ENCODE measurements at regions not wholly inside any gene's neighbourhood (a gene's known extent, or its start where the extent isn't known, plus 50 kb on each side); places are given as distances from the start of the nearest gene placed in this dataset.

DNA sequence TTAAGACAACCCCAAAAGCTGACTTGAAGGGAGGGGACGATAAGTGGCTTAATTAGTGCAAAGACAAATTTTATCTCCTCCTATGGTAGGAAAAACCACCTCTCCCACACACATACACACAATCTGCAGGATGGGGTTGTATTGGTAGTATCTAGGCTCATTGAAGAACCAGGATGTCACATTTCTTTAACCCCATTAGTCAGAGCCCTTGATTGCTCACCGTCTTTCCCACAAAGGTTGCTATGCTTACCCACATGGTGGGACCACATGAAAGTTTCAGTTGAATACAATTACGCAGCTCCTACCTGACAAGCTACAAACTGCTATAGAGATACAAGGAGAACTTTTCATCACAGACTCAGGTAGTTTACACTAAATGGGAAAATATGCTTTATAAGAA lies 765.0 kb upstream of the CELF4 start:
- no peaks in the 10 kb centered on the region for H3K4me1 ChIP-seq (ENCODE audit: control insufficient read depth in 2 of 2, insufficient read depth in 2 of 2, low read length in 2 of 2)
- H3K36me3 ChIP-seq (ENCODE audit: control insufficient read depth in 2 of 2, insufficient read depth in 2 of 2, low read length in 2 of 2) = no peaks in the 10 kb centered on the region

DNA sequence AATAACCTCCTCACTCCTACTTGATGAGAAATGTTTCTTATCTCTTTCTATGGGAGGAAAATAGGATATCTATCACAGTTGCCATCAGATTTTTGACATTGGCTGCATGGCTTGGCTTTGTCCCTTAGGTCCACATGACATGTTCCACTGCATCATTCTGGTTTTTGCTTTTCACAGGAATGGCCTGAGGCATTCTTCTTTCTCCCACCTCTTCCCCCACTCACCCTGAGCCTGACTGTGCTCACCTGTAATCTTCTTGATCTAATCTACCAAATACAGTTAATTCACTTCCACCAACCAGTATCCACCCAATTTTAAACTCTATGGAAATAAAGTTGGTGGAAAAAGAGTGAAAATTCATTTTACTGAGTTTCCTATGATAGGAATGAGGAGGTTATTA lies 763.5 kb upstream of the CELF4 start:
- H3K4me1 ChIP-seq (ENCODE audit: control insufficient read depth in 2 of 2, insufficient read depth in 2 of 2, low read length in 2 of 2) = no peaks in the 10 kb centered on the region
- H3K27me3 ChIP-seq (ENCODE audit: control insufficient read depth in 2 of 2, insufficient read depth in 2 of 2, low read length in 2 of 2) = no peaks in the 10 kb centered on the region
- H3K4me3 ChIP-seq (ENCODE audit: low read length in 2 of 2) = no peak overlapping the region
- no peaks in the 10 kb centered on the region for H3K36me3 ChIP-seq (ENCODE audit: control insufficient read depth in 2 of 2, insufficient read depth in 2 of 2, low read length in 2 of 2)
- no peak overlapping the region for H3K9ac ChIP-seq (ENCODE audit: low read depth in 1 of 2, low read length in 2 of 2)
- no peak overlapping the region for H3K27ac ChIP-seq (ENCODE audit: low read depth in 2 of 2, low read length in 2 of 2)
- H3K9me3 ChIP-seq (ENCODE audit: control insufficient read depth in 2 of 2, low read length in 2 of 2) = no peaks in the 10 kb centered on the region

More for the DNA sequence above, 765.0 kb upstream of the CELF4 start:
- H3K9me3 ChIP-seq (ENCODE audit: control insufficient read depth in 2 of 2, low read length in 2 of 2) = no peaks in the 10 kb centered on the region
- no peak overlapping the region for H3K27ac ChIP-seq (ENCODE audit: low read depth in 2 of 2, low read length in 2 of 2)
- H3K9ac ChIP-seq (ENCODE audit: low read depth in 1 of 2, low read length in 2 of 2) = no peak overlapping the region
- H3K27me3 ChIP-seq (ENCODE audit: control insufficient read depth in 2 of 2, insufficient read depth in 2 of 2, low read length in 2 of 2) = no peaks in the 10 kb centered on the region
- H3K4me3 ChIP-seq (ENCODE audit: low read length in 2 of 2) = no peak overlapping the region

DNA sequence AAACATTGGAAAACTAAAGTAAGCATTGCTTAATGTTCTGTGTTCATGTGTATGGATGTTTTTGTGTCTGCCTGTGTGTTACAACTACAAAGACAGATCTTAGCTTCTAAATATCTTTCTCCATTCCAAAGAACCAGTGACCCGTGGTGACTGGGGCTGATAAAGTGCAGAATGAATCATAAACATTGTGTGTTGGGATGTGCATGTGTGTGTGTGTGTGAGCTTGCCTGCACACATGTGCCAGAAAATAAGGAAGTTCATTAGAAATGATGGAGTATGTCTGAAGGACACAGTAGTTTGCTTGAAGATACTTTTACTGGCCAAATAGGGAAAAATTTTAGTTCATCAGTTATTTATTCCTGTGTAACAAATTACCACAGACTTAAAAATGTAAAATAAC lies 756.6 kb upstream of the CELF4 start:
- Histone ChIP-seq H3K4me3 (ENCODE audit: low read length in 2 of 2) (no peak overlapping the region), H3K9ac (ENCODE audit: low read depth in 1 of 2, low read length in 2 of 2) (no peak overlapping the region), H3K27me3 (ENCODE audit: control insufficient read depth in 2 of 2, insufficient read depth in 2 of 2, low read length in 2 of 2) (no peaks in the 10 kb centered on the region), H3K27ac (ENCODE audit: low read depth in 2 of 2, low read length in 2 of 2) (no peak overlapping the region), H3K4me1 (ENCODE audit: control insufficient read depth in 2 of 2, insufficient read depth in 2 of 2, low read length in 2 of 2) (no peaks in the 10 kb centered on the region), H3K36me3 (ENCODE audit: control insufficient read depth in 2 of 2, insufficient read depth in 2 of 2, low read length in 2 of 2) (no peaks in the 10 kb centered on the region), H3K9me3 (ENCODE audit: control insufficient read depth in 2 of 2, low read length in 2 of 2) (no peaks in the 10 kb centered on the region)

DNA sequence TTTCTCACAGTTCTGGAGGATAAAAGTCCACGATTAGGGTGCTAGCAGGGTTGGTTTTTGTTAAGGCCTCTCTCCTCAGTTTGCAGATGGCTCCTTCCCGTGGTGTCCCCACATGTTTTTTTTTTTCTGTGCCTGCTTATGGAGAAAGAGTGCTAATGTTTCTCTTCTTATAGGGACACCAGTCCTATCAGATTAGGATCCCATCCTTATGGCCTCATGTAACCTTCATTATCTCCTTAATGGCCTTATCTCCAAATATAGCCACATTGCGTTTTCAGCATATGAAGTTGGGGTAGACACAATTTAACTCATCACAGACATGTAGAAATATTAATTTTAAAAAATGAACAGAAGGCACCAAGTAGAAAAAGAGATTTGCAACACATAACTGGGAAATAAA lies 755.7 kb upstream of the CELF4 start:
- Histone ChIP-seq H3K4me1 (ENCODE audit: control insufficient read depth in 2 of 2, insufficient read depth in 2 of 2, low read length in 2 of 2) (no peaks in the 10 kb centered on the region), H3K27me3 (ENCODE audit: control insufficient read depth in 2 of 2, insufficient read depth in 2 of 2, low read length in 2 of 2) (no peaks in the 10 kb centered on the region), H3K36me3 (ENCODE audit: control insufficient read depth in 2 of 2, insufficient read depth in 2 of 2, low read length in 2 of 2) (no peaks in the 10 kb centered on the region), H3K9ac (ENCODE audit: low read depth in 1 of 2, low read length in 2 of 2) (no peak overlapping the region), H3K4me3 (ENCODE audit: low read length in 2 of 2) (no peak overlapping the region), H3K27ac (ENCODE audit: low read depth in 2 of 2, low read length in 2 of 2) (no peak overlapping the region), H3K9me3 (ENCODE audit: control insufficient read depth in 2 of 2, low read length in 2 of 2) (no peaks in the 10 kb centered on the region)

DNA sequence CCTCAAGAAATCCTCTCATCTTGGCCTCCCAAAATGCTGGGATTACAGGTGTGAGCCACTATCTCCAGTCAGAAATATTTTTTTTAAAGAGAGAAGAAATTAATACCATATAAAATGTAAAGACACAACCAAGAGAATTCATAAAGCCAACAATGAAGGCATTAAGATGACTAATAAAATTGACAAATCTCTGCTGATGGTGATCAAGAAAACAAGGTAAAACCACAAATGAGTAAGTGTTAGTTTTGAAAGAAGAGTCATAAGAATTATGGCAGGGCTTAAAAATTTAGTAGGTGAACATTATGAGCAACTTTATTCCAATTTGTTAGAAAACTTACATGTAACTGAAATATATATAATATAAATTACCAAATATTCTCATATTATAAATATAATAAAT lies 752.8 kb upstream of the CELF4 start:
- H3K27me3 ChIP-seq (ENCODE audit: control insufficient read depth in 2 of 2, insufficient read depth in 2 of 2, low read length in 2 of 2) = no peaks in the 10 kb centered on the region
- no peak overlapping the region for H3K27ac ChIP-seq (ENCODE audit: low read depth in 2 of 2, low read length in 2 of 2)
- H3K4me1 ChIP-seq (ENCODE audit: control insufficient read depth in 2 of 2, insufficient read depth in 2 of 2, low read length in 2 of 2) = no peaks in the 10 kb centered on the region
- H3K4me3 ChIP-seq (ENCODE audit: low read length in 2 of 2) = no peak overlapping the region
- H3K9me3 ChIP-seq (ENCODE audit: control insufficient read depth in 2 of 2, low read length in 2 of 2) = peaks cover 0 to 4% of the 10 kb centered on the region in 2 donors
- no peaks in the 10 kb centered on the region for H3K36me3 ChIP-seq (ENCODE audit: control insufficient read depth in 2 of 2, insufficient read depth in 2 of 2, low read length in 2 of 2)
- H3K9ac ChIP-seq (ENCODE audit: low read depth in 1 of 2, low read length in 2 of 2) = no peak overlapping the region

DNA sequence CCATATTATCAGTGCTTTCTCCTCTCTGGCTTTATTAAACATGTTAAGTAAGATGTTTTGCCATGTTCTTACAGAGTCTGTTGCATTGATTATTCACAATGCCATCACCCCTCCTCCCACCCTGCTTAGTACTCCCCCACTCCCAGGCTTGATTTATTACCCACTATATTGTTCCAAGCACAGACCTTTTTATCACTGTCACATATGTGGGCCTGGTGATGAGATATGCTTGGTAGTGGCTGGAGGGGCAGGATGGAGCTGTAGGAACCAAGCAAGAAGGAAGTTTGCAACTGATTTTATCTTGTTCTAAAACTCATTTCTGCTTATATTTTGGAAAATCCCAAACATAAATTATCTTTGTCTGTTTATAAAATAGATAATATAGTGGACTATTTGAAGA lies 748.2 kb upstream of the CELF4 start:
- Histone ChIP-seq H3K27me3 (ENCODE audit: control insufficient read depth in 2 of 2, insufficient read depth in 2 of 2, low read length in 2 of 2) (no peaks in the 10 kb centered on the region), H3K36me3 (ENCODE audit: control insufficient read depth in 2 of 2, insufficient read depth in 2 of 2, low read length in 2 of 2) (no peaks in the 10 kb centered on the region), H3K4me3 (ENCODE audit: low read length in 2 of 2) (no peak overlapping the region), H3K9me3 (ENCODE audit: control insufficient read depth in 2 of 2, low read length in 2 of 2) (peaks cover 0 to 4% of the 10 kb centered on the region in 2 donors), H3K4me1 (ENCODE audit: control insufficient read depth in 2 of 2, insufficient read depth in 2 of 2, low read length in 2 of 2) (no peaks in the 10 kb centered on the region), H3K9ac (ENCODE audit: low read depth in 1 of 2, low read length in 2 of 2) (no peak overlapping the region), H3K27ac (ENCODE audit: low read depth in 2 of 2, low read length in 2 of 2) (no peak overlapping the region)

DNA sequence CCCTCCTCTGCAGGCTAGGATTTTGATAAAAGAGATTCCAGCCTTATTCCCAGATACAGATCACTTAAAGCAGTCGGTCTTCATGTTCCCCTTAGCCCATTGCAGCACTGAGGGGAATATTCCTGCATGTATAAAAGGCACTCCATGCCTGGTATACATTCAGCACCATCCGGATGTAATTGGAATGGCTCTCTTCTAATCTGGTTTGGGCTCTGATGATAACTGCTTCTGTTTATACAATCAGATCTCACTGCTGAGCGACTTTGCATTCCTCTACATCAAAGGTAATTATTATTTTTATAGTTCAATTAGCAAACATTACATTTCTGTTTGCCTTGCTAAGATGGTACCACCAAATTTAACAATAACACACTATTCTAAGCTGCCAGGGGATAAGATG lies 746.9 kb upstream of the CELF4 start:
- Histone ChIP-seq H3K9ac (ENCODE audit: low read depth in 1 of 2, low read length in 2 of 2) (no peak overlapping the region), H3K4me1 (ENCODE audit: control insufficient read depth in 2 of 2, insufficient read depth in 2 of 2, low read length in 2 of 2) (no peaks in the 10 kb centered on the region), H3K36me3 (ENCODE audit: control insufficient read depth in 2 of 2, insufficient read depth in 2 of 2, low read length in 2 of 2) (no peaks in the 10 kb centered on the region), H3K9me3 (ENCODE audit: control insufficient read depth in 2 of 2, low read length in 2 of 2) (peaks cover 0 to 4% of the 10 kb centered on the region in 2 donors), H3K27ac (ENCODE audit: low read depth in 2 of 2, low read length in 2 of 2) (no peak overlapping the region), H3K27me3 (ENCODE audit: control insufficient read depth in 2 of 2, insufficient read depth in 2 of 2, low read length in 2 of 2) (no peaks in the 10 kb centered on the region), H3K4me3 (ENCODE audit: low read length in 2 of 2) (no peak overlapping the region)

DNA sequence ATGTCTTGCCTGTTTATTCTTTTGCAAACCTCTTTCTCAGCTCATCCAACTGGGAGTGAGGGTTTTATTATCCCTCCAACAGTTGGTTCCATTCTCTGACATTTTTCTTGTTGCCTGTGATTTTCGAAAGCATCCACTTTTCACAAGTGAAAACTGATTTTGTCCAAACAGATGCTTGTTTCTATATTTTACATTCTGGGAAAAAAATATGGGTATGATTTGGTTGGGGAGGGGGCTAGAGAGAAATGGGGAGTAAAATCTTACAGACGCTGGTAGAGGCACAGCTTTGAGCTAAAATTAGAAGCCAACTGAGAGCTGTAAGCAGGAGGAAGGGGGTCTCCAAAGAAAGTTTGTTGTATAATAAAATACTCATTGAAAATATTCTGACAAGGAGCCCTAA lies 745.3 kb upstream of the CELF4 start:
- Histone ChIP-seq H3K36me3 (ENCODE audit: control insufficient read depth in 2 of 2, insufficient read depth in 2 of 2, low read length in 2 of 2) (no peaks in the 10 kb centered on the region), H3K4me3 (ENCODE audit: low read length in 2 of 2) (no peak overlapping the region), H3K27ac (ENCODE audit: low read depth in 2 of 2, low read length in 2 of 2) (no peak overlapping the region), H3K4me1 (ENCODE audit: control insufficient read depth in 2 of 2, insufficient read depth in 2 of 2, low read length in 2 of 2) (no peaks in the 10 kb centered on the region), H3K9ac (ENCODE audit: low read depth in 1 of 2, low read length in 2 of 2) (no peak overlapping the region), H3K9me3 (ENCODE audit: control insufficient read depth in 2 of 2, low read length in 2 of 2) (peaks cover 0 to 4% of the 10 kb centered on the region in 2 donors), H3K27me3 (ENCODE audit: control insufficient read depth in 2 of 2, insufficient read depth in 2 of 2, low read length in 2 of 2) (no peaks in the 10 kb centered on the region)

DNA sequence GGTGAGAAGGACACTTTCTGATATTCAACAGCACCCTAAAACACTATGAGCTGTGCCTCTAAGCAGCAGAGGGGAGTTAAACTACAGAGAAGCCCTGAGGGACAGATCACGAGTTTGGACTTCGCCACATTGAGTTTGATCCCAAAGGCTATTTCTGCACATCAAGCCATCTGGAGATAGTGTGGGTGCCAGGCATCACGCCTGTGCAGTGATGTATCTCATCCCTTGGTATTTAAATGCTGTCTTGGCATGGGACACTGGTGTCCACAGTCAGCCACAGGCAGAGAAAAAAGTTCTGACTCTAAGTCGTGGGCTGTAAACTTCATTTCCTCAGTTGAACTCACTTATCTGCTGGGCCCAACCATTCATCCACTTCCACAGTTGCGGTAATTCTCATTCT lies 742.3 kb upstream of the CELF4 start:
- Histone ChIP-seq H3K36me3 (ENCODE audit: control insufficient read depth in 2 of 2, insufficient read depth in 2 of 2, low read length in 2 of 2) (no peaks in the 10 kb centered on the region), H3K9ac (ENCODE audit: low read depth in 1 of 2, low read length in 2 of 2) (no peak overlapping the region), H3K27me3 (ENCODE audit: control insufficient read depth in 2 of 2, insufficient read depth in 2 of 2, low read length in 2 of 2) (no peaks in the 10 kb centered on the region)

DNA sequence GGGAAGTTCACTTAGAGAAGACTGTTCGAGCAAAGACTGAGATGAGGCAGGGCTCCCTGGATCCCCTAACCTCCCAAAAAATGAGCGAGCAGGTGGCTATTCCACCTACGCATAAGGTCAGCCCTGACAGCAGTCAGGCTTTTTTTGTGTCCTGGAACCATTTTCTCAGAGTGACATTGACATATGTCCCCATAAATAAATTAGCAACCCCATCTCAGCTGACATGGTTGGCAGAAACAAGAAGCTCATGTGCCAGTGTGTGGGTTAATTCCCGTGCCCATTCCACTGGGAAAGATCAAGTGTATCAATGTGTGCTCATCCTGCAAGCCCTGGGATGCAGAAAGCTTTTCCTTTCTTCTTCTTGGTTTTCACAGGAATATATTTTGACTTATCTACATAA lies 740.4 kb upstream of the CELF4 start:
- Histone ChIP-seq H3K36me3 (ENCODE audit: control insufficient read depth in 2 of 2, insufficient read depth in 2 of 2, low read length in 2 of 2) (no peaks in the 10 kb centered on the region), H3K27me3 (ENCODE audit: control insufficient read depth in 2 of 2, insufficient read depth in 2 of 2, low read length in 2 of 2) (no peaks in the 10 kb centered on the region), H3K27ac (ENCODE audit: low read depth in 2 of 2, low read length in 2 of 2) (no peak overlapping the region), H3K4me1 (ENCODE audit: control insufficient read depth in 2 of 2, insufficient read depth in 2 of 2, low read length in 2 of 2) (no peaks in the 10 kb centered on the region), H3K4me3 (ENCODE audit: low read length in 2 of 2) (no peak overlapping the region), H3K9ac (ENCODE audit: low read depth in 1 of 2, low read length in 2 of 2) (no peak overlapping the region), H3K9me3 (ENCODE audit: control insufficient read depth in 2 of 2, low read length in 2 of 2) (no peaks in the 10 kb centered on the region)

More for the DNA sequence above, 742.3 kb upstream of the CELF4 start:
- H3K9me3 ChIP-seq (ENCODE audit: control insufficient read depth in 2 of 2, low read length in 2 of 2) = no peaks in the 10 kb centered on the region
- no peak overlapping the region for H3K4me3 ChIP-seq (ENCODE audit: low read length in 2 of 2)
- no peaks in the 10 kb centered on the region for H3K4me1 ChIP-seq (ENCODE audit: control insufficient read depth in 2 of 2, insufficient read depth in 2 of 2, low read length in 2 of 2)
- no peak overlapping the region for H3K27ac ChIP-seq (ENCODE audit: low read depth in 2 of 2, low read length in 2 of 2)

DNA sequence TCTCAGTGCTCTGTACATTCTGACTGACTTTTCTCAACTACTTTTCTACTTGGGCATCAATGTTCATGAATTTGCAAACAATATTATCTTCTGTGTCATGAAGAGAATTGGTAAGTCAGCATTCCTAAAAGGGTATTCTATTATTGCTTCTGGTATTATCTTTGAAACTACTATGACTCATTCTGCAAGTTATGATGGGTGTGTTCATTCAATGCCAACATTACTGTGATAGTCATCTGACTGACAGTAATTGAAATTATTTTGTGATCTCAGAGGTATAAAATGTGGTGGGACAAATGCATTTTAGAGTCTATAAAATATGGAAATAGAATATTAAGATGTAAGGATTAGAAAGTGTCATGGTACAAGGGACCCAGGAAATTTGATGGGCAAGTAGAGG lies 736.0 kb upstream of the CELF4 start:
- H3K9me3 ChIP-seq (ENCODE audit: control insufficient read depth in 2 of 2, low read length in 2 of 2) = peaks cover 0 to 3% of the 10 kb centered on the region in 2 donors
- H3K9ac ChIP-seq (ENCODE audit: low read depth in 1 of 2, low read length in 2 of 2) = no peak overlapping the region
- H3K36me3 ChIP-seq (ENCODE audit: control insufficient read depth in 2 of 2, insufficient read depth in 2 of 2, low read length in 2 of 2) = no peaks in the 10 kb centered on the region
- no peaks in the 10 kb centered on the region for H3K27me3 ChIP-seq (ENCODE audit: control insufficient read depth in 2 of 2, insufficient read depth in 2 of 2, low read length in 2 of 2)
- no peak overlapping the region for H3K4me3 ChIP-seq (ENCODE audit: low read length in 2 of 2)
- no peak overlapping the region for H3K27ac ChIP-seq (ENCODE audit: low read depth in 2 of 2, low read length in 2 of 2)
- no peaks in the 10 kb centered on the region for H3K4me1 ChIP-seq (ENCODE audit: control insufficient read depth in 2 of 2, insufficient read depth in 2 of 2, low read length in 2 of 2)
